Left ventricle myocardium superior (tissue), 1 donor: ENCODE measurements at regions not wholly inside any gene's neighbourhood (a gene's known extent, or its start where the extent isn't known, plus 50 kb on each side); places are given as distances from the start of the nearest gene placed in this dataset.

Experiments
- ATAC-seq: fragments of 200-7000 bp; cut with Tn5 transposase; one replicate; pipeline ENCODE4 v1.9.1; 2020; ENCODE audit warnings: mild to moderate bottlenecking, moderate library complexity
- DNase-seq: peaks from one replicate; pipeline ENCODE4 v3.0.0-alpha.2; 2020
- intact Hi-C: fragments of 100-400 bp; cut with micrococcal nuclease; formaldehyde crosslinking; loops from one replicate; pipeline ENCODE4 v1.11.0; 2022
- donor health status: DM: no; HTN: yes; CAD: no; lungs with severe emphysema.

DNA sequence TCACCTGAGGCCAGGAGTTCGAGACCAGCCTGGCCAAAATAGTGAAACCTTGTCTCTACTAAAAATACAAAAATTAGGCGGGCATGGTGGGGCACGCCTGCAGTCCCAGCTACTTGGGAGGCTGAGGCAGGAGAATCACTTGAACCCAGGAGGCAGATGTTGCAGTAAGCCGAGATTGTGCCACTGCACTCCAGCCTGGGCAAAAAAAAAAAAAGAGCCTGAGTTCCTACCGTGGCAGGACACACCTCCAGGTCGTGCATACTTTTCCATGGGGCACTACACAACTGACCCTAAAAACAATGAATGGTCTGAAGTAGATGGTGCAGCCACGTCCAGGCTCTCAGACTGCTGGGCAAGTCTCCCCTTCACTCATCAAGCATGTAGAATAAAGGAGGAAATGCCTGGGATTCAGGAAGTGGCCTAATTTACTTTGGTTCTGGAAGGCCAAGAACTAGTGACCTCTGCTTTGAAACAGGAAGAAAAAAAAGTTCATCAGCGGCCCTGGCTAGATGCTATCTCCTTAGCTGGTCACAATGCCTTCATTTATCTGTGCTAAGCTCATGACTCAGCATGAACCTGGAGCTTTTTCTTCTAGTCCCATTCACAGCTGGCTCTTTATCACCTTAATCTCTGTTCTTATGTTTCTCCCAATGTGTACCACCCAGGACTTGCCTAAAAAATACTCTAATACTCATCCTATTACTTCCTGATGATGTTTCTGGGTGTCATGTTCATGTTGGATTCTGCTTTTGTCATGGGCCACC is 55.8 kb upstream of the OR6J1 start:
- intact Hi-C loops, result no loop called here
- ATAC-seq (peak; percentile 40), DNase-seq (no peak)

DNA sequence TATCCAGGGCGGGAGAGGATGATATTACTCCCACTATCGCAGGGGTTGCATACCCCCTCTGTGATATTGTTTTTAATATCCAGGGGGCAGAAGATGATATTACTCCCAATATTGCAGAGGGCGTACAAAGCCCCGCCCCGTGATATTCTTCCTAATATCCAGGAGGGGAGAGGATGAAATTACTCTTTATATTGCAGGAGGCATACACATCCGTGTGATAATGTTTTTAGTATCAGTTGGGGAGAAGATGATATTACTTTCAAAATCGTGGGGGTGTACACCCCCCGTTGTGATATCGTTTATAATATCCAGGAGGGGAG is 52.9 kb upstream of the OXA1L start:
- DNase-seq (no peak), ATAC-seq (no peak)
- intact Hi-C loops, result no loop called here

DNA sequence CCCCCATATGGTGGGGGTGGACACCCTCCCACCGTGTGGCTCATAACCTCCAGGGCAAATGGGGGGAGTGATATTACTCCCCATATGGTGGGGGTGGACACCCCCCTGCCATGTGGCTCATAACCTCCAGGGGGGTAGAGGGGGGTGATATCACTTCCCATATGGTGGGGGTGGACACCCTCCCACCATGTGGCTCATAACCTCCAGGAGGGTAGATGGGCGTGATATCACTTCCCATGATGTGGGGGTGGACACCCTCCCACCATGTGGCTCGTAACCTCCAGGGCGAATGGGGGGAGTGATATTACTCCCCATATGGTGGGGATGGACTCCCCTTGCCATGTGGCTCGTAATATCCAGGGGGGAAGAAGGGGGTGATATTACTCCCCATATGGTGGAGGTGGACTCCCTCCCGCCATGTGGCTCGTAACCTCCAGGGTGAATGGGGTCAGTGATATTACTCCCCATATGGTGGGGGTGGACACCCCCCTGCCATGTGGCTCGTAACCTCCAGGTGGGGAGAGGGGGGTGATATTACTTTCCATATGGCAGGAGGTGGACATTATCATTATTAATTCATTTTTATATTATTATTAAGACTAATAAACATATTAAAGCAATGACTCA is 51.2 kb upstream of the OXA1L start:
- intact Hi-C loops, result no loop called here
- no peak for ATAC-seq

DNA sequence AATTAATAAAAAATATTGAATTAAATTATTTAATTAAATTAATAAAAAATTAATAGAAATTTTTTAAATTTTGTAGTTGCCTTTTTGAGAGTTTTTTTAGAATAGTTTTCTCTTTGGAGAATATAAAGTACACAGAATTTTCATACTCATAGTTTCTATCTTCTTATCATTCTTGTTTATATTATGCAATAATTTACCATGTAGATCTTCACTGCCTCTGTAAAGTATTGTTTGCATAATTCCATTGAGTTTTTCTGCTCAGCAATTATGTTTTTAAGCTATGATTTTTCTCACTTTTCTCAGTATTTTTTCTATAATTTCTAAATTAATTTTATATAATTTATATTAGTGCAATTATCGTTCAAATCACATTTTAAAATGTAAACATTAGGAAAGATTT is 50.6 kb upstream of the OXA1L start:
- intact Hi-C loops, result no loop called here
- no peak for DNase-seq
- no peak for ATAC-seq

More for the DNA sequence above, 51.2 kb upstream of the OXA1L start:
- DNase-seq, result no peak
